T-helper 2 cell treated with Interferon-gamma antibody and Interleukin-4, amounts not matched to agents 100 ng/mL and 5 ng/mL, for 36 hours (primary cell): ENCODE measurements at regions not wholly inside any gene's neighbourhood (a gene's known extent, or its start where the extent isn't known, plus 50 kb on each side); places are given as distances from the start of the nearest gene placed in this dataset.
"Not testable (repeated sequence)": the region's sequence is repeated elsewhere in the genome, so short reads cannot be mapped to it uniquely, and the experiment has no call there.

Source experiments
- intact Hi-C: fragments of 100-400 bp; cut with micrococcal nuclease; formaldehyde crosslinking; loops from one replicate; pipeline ENCODE4 v1.15.1; 2023

DNA sequence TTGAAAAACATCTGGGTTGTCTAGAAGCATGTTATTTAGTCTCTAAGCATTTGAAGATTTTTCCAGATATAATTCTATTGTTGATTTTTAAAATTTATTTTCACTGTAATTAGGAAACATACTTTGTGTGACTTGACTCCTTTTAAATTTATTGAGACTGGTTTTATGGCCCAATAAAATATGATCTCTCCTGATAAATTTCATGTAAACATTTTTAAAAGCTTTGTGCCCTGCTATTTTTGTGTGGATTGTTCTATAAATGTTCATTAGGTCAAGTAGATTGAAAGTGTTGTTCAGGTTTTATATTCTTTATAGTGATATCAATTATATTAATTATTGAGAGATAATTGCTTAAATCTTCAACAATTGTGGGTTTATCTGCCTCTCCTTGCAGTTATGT lies 105.4 kb downstream of the RFX6 start:
- intact Hi-C loops: loop anchor here (10.0 kb wide), 1 partner anchor 332 kb away; no protein-coding TSS in a partner anchor

DNA sequence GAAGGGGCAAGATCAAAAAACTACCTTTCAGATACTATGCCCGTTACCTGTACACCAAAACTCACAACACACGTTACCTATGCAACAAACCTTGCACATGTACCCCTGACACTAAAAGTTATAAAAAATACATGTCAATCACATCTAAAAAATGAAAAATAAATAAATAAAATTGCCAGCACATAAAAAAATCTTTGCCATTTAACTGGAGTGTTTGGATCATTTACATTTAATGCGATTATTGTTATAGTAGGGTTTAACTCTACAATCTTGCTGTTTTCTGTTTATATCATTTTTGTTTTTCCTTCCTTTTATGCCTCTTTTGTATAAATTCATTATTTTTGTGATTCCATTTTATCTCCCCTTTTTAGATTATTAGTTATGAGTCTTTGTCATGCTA lies 106.3 kb downstream of the RFX6 start:
- intact Hi-C loops: loop anchor here (10.0 kb wide), 1 partner anchor 331 kb away; no protein-coding TSS in a partner anchor

DNA sequence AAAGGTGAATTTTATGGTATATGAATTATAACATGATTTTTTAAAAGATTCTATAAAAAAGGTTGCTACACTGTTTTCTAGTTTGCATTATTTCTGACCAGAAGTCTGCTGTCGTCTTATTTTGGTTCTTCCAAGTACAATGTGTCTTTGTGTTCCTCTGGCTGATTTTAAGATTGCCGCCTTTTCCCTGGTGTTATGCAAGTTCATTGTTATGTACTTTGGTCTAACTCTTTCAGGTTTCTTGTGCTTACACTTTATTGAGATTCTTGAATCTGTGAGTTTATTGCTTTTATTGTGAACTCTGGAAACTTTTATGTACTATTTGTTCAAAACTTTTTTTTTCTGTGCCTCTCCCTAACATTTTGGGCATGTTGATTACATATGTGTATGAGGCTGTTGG lies 109.8 kb downstream of the RFX6 start:
- intact Hi-C loops: loop anchor here (10.0 kb wide), 1 partner anchor 328 kb away; no protein-coding TSS in a partner anchor

DNA sequence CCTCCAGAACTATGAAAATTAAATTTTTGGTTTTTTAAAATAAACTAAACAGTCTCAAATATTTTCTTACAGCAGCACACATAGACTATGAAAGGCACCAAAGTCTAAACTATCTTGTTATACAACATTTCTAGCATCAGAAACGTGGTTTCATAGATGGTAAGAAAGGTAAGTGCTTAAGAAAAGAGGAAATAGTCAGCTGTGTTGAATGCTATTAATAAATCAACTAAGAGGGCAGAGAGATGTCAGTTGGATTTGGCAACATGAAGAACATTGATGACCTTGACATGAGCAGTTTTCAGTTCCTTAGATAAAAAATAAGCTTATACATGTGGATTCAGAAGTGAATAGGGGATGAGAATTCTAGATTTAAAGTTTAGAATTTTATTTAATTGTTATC lies 113.6 kb downstream of the RFX6 start:
- intact Hi-C loops: no loop called here

DNA sequence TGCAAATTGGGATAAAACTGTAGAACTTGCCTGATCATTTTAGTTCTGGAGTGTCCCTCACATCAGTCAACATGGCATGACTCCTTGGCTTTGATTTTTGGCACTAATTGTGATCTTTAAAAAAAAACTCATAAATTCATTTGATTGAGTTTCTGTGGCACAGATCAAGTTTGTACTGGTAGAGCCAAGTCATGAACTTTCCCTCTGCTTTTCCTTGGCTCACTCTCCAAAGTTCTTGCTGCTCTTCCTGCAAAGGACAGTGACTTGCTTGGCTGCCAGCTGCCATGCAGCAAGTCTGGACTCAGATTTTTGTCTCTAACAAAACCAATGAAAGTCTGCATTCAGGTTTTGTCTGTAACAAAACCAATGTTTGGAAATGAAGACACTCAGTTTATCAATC lies 115.5 kb downstream of the RFX6 start:
- intact Hi-C loops: no loop called here

DNA sequence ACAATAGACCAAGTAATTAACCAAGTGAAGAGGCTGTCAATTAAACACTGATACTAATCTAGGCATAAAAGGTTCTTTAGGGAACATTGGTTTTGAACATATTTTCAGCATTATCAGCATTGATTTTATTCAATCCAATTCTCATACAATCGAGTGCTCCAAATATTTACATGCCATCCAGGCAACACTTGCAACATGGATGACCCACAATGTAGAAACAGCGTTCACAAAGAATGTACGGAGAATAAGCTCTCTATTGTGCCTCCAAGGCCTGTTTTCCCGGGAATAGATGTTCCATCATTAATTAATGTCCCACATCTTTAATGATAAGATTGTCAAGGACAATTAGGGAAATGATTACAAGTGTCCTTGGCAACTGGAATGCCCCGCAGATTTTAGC lies 117.4 kb downstream of the RFX6 start:
- intact Hi-C loops: no loop called here

DNA sequence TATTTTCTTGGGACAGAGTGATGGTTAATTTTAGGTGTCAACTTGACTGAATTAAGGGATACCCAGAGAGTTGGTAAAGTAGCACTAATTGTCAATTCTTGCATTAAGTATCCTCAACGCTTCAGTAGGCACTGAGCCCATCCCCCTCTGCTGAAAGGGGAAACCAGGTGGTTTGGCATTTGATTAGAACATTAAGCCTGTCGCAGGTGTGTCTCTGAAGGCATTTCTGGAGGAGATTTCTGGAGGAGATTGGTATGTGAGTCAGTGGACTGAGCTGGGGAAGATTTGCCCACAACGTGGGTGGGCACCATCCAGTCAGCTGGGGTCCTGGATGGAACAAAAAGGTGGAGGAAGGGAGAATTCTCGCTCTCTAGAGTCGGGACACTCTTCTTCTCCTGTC lies 119.8 kb downstream of the RFX6 start:
- intact Hi-C loops: no loop called here

DNA sequence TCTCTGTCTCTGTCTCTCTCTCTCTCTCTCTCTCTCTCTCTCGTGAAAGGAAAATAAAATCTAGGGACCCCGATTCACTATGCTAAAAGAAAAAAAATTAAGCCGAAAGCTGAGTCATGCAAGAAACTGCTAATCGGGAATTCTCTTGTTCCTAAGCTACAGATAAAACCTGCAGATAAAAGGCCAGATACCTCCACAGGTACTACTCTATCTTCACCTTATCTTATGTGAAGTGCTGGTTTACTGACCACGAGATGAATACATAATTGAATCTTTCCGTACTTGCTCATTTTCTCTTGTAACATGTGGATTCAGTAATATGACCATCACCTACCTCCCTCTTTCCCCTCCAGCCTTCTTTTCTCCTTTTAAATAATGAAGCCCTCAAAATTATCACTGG lies 120.5 kb downstream of the RFX6 start:
- intact Hi-C loops: no loop called here

DNA sequence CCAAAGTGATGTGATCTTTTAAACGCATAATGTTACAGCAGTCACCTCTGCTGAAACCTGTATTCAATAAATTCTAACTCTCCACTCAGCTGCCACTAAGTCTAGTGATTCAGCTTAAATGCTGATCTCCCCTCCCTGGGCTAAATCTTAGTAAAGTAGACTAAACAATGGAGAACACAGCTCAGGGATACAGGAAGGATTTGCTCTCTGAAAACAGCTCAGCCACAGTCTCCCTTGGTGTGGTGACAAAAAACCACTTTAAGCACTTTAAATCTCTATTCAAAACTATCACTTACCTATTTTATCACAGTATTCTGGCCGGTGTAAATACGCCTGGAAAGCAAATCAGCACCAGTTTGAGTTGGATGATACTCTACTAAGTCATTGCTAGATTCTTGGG lies 130.6 kb downstream of the RFX6 start:
- intact Hi-C loops: no loop called here

DNA sequence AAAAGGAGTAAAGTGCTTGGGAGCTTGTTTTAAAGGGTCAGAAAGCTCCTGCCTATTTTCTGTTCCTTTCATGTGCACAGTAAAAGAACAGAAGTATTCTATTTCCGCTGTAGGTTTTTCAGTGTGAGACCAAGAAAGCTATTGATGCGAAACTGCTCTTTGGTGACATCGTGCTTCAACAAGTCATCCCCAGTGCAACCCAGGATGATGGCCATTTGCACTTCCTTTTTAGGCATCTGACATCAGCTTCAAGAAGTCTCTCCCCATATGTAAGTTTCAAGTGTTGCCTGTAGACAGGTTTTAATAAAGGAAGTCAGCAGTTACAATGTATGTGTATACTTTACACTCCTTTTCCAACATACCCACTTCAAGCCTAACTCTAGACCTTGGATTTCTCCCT lies 131.6 kb downstream of the RFX6 start:
- intact Hi-C loops: no loop called here

DNA sequence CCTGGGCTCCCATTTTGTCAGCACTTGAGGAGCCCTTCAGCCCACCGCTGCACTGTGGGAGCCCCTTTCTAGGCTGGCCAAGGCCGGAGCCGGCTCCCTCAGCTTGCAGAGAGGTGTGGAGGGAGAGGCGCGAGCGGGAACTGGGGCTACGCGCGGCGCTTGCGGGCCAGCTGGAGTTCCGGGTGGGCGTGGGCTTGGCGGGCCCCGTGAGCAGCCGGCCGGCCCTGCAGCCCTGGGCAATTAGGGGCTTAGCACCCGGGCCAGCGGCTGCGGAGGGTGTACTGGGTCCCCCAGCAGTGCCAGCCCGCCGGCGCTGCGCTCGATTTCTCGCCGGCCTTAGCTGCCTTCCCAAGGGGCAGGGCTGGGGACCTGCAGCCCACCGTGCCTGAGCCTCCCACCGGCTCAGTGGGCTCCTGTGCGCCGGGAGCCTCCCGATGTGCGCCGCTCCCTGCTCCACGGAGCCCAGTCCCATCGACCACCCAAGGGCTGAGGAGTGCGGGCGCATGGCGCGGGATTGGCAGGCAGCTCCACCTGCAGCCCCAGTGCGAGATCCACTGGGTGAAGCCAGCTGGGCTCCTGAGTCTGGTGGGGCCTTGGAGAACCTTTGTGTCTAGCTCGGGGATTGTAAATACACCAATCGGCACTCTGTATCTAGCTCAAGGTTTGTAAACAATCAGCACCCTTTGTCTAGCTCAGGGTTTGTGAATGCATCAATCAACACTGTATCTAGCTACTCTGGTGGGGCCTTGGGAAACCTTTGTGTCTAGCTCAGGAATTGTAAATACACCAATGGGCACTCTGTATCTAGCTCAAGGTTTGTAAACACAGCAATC lies 137.8 kb downstream of the RFX6 start:
- intact Hi-C loops: not testable (repeated sequence)

DNA sequence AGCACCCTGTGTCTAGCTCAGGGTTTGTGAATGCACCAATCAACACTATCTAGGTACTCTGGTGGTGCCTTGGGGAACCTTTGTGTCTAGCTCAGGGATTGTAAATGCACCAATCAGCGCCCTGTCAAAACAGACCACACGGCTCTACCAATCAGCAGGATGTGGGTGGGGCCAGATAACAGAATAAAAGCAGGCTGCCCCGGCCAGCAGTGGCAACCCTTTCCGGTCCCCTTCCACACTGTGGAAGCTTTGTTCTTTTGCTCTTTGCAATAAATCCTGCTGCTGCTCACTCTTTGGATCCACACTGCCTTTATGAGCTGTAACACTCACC lies 138.4 kb downstream of the RFX6 start:
- intact Hi-C loops: not testable (repeated sequence)

DNA sequence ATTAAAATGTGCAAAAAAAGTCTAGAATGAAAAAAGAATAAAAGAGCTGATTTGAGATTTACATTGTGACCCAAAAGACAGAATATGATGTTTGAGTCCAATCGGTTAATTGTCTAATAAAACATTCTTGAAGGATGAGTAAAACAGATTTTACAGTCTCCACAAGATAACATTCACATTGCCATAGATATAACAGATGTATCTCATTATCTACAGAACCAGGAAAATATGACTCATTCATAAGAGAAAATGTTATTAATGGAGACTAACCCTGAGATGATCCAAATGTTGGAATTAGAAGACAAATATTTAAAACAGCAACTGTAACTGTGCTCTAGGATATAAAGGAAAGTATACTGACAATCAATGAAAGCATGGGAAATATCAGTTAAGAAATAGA lies 141.7 kb downstream of the RFX6 start:
- intact Hi-C loops: no loop called here

DNA sequence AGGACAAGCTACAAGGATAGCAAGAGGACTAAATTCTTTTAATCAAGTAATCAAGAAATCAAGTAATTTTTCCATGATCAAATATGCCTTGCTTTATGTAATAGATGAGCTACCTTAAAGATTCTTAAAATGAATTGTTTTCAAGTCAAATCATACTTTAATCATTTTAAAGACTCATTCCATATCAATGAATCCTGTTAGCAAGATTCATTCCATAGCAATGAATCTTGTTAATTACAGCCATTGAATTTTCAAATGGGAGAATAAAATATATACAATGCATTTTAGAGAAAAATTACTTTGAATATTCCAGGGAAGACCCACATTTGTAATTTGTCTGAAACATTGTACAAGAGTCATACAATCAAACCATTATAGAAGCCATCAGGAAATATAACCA lies 145.7 kb downstream of the RFX6 start:
- intact Hi-C loops: no loop called here

DNA sequence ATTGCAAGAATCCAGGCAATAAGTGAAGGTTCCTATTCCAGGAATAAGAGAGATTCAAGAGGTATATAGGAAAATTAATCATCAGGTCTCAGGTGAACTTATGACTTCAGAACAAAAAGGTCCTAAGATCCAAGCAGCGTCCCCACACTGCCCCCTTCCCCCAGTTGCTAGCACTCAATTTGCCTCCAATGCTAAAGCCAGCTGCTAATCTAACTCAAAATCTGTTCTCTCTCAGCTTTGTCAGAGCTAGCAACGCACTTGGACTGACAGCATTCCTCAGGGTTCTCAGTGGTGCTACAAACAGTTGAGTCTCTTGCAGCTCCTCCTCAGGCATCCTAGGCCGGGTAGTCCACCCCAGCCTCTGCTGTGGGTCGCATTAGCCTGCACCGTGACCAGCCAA lies 148.3 kb downstream of the RFX6 start:
- intact Hi-C loops: no loop called here

DNA sequence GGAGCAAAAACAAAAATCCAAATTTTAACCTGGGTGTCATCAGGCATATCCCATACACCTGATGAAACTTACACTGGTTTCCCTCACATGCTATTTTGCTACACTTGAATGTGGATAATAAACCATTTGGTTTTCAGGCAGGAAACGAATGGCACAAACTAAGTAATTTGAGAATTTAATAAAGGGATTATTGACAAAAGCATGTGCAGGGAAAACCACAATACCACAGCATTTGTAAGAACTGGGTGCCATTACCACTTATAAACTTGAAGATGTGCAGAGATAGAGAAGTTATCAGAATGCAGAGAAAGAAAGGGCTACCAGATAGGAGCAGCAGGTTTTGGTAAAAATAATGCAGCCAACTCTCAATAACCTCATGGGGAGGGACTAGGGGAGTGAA lies 151.2 kb downstream of the RFX6 start:
- intact Hi-C loops: no loop called here

DNA sequence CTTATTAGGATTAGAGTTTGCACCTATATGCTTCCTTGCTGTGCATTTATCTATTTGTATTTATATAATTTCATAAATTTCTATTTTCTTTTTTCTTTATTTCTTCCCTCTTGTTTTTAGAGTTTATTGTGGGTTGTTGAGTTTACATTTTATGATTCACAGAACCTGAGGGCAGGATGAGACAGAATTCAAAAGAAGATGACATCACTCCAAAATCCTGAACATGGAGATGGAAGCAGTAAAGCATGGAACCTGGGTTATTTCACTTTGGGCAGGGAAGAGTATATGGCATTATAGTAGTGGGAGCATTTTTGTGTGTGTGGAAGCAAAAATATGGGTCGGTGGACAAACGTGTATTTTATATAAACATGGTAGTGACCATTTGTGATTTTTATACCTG lies 157.5 kb downstream of the RFX6 start:
- intact Hi-C loops: no loop called here

DNA sequence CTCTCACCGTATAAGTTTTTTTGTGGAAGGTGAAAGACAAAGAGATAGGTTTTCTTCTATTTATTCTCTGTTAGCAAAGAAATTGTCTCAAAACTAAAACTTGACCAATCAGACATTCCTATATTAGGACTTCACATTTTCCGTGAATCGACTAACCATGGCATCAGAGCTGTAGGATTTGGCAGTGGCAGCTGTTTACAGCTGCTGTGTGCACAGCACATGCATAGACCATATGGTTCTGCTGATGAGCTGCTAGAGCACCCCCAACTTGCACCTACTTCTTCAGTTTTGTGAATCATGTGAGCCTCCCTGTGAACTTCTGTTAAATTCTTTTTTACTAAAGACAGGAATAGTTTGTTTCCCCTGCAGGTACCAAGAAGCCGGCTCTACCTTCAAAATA lies 157.9 kb downstream of the RFX6 start:
- intact Hi-C loops: no loop called here

DNA sequence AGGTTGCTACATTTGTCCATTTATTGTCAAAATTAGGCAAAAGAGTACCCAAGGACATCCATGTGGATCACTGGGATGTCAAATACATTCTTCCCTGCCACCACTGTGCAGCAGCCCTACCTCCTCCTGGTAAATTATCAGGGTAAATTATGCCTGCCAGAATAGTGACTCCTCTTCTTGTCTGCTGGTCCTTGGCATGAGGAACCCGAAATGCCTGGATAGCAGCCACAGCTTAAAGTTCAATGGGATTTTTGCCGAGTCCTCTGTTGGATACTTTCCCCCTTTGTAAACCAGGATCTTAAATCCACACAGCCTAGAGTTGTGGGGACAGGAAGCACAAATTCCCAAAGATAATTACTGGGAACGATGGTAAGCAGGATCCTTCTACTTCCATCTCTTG lies 173.3 kb downstream of the RFX6 start:
- intact Hi-C loops: no loop called here

DNA sequence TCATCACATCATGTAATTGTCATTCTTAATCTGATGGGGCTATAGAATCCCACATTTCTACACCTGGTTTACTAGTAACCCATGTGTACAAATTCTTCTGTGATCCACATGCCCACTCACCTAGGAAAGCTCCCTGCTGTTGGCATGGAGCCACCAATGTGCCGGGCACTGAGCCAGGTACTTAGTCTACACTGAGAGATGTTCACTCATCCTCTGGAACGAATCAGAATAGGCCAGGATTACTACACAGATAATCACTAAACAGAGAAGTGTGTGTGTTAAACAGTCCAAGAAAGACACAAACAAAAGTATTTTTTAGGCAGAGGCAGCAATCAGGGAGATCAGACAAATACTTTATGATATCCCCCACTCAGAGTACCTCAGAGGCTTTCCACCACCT lies 193.2 kb upstream of the VGLL2 start:
- intact Hi-C loops: no loop called here

DNA sequence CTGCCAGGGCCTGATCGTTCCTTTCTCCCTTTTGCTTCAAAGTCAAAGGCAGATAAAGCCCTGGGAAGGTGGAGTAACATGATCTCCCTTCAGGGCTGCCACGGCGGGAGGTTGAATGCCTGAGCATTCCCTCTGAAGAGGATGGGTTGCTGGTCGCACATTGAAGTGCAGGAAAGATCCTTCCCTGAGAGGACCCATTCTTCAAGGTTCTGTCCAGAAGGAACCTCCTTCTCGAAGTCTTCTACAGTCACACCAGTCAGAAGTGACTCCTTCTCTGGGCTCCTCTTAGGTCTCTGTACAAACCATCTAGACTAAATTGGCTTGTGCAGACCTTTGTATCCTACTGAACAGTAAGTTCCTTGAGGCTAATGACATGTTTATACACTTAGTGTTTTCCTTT lies 192.6 kb upstream of the VGLL2 start:
- intact Hi-C loops: no loop called here

DNA sequence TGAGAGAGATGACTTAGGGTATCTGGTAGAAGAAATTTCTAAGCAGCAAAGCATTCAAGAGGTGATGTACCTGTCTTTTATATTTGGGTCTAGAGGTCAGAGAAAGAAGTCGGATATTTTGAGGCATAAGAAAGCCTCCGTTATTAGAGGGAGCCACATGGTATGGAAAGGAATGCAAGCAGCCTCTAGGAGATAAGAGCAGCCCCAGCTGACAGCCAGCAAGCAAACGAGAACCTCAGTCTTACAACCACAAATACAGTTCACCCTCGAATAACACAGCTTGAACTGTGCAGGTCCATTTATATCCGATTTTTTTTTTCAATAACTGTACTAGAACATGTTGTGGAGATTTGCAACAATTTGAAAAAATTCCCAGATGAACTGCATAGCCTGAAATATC lies 190.7 kb upstream of the VGLL2 start:
- intact Hi-C loops: no loop called here

DNA sequence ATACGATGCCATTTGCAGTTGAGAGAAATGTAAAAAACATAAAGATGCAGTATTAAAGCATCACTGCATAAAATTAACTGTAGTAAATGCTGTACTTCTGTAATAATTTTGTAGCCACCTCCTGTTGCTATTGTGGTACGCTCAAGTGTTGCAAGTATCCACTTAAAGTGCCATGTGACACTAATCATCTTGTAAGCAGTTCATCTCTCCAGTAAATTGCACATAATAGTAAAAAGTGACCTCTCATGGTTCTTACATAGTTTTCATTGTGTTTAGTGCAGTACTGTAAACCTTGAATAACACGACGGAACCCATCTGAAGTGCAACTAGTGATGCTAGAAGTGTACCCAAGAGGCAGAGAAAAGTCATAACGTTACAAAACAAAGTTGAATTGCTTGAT lies 190.1 kb upstream of the VGLL2 start:
- intact Hi-C loops: no loop called here

DNA sequence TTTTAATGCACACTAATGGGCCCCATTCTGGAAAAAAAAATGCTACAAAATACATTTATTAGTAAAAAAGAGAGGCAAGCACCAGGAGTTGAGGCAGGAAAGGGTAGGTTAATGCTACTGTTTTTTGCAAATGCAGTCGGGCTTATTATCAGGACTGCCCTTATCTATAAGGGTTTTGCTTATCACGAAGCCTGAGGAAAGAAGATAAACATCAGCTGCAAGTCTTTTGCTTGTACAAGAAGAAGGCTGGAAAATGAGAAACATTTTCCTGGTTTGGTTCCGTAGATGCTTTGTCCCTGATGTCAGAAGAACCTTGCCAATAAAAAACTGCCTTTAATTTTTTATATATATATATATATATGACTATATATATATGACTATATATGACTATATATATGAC lies 189.3 kb upstream of the VGLL2 start:
- intact Hi-C loops: no loop called here
